ENCODE measurements at regions not wholly inside any gene's neighbourhood (a gene's known extent, or its start where the extent isn't known, plus 50 kb on each side); places are given as distances from the start of the nearest gene placed in this dataset.

DNA sequence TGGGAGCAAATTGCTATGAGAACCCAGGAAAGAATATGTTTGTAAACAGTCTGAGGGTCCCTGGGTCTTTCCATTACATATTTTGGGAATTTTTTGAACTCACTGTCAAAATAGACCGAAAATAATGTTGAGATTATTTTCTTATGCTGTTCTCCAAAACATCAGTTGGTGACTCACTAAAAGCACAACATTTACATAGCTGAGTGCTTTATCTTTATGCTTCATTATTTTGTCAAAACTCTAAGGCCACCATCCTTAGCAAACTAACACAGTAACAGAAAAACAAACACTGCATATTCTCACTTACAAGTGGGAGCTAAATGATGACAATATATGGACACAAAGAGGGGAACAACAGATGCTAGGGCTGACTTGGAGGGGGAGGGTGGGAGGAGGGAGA is 459.3 kb downstream of the ADGRL2 start:
- TF ChIP-seq, protein P1, sequence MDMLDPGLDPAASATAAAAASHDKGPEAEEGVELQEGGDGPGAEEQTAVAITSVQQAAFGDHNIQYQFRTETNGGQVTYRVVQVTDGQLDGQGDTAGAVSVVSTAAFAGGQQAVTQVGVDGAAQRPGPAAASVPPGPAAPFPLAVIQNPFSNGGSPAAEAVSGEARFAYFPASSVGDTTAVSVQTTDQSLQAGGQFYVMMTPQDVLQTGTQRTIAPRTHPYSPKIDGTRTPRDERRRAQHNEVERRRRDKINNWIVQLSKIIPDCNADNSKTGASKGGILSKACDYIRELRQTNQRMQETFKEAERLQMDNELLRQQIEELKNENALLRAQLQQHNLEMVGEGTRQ (CRISPR knock-in tag; IDR thresholded peaks at IDR 0.05) = no peak
- TF ChIP-seq, protein P2, sequence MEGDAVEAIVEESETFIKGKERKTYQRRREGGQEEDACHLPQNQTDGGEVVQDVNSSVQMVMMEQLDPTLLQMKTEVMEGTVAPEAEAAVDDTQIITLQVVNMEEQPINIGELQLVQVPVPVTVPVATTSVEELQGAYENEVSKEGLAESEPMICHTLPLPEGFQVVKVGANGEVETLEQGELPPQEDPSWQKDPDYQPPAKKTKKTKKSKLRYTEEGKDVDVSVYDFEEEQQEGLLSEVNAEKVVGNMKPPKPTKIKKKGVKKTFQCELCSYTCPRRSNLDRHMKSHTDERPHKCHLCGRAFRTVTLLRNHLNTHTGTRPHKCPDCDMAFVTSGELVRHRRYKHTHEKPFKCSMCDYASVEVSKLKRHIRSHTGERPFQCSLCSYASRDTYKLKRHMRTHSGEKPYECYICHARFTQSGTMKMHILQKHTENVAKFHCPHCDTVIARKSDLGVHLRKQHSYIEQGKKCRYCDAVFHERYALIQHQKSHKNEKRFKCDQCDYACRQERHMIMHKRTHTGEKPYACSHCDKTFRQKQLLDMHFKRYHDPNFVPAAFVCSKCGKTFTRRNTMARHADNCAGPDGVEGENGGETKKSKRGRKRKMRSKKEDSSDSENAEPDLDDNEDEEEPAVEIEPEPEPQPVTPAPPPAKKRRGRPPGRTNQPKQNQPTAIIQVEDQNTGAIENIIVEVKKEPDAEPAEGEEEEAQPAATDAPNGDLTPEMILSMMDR (IDR thresholded peaks at IDR 0.05) = no peak
